ENCODE measurements at regions not wholly inside any gene's neighbourhood (a gene's known extent, or its start where the extent isn't known, plus 50 kb on each side); places are given as distances from the start of the nearest gene placed in this dataset.

DNA sequence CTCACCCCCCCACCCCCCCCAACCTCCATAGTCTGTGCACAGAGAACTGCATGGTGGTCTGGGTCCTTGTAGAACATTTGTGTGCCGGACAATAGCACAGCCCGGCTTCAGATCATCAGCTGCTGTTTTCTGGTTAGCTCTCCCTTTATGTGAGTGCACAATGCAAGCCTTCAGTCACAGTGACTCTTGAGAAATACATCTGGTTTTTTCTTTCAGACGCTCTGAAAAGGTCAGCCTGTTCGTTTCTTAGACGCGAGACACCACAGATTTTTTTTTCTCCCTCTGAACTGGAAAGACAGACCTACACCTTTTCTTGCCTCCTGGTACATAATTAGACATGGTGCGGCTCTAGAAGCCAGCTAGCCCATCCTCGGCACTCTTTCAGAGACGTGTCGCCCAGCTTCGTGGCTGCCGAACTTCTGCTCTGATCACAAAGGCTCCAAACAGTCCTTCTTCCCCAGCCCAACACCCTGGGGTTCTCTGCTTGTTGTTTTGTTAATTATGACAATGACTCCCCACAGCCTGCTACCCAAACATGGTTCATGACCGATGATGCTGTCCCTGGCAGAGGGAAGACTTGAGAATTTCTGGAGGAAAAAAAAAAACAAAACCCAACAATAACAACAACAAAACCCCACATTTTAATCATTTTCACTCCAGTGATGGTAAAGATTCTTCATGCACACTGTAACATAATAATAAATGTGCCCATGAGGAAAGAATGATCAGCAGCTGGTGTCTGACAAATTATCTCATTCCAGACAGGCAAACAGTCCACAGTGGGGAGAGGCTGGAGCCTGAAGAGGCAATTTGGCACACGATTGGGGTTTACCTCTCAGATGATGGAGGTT lies 241.4 kb upstream of the ZNF462 start:
- no peak for DNase-seq

DNA sequence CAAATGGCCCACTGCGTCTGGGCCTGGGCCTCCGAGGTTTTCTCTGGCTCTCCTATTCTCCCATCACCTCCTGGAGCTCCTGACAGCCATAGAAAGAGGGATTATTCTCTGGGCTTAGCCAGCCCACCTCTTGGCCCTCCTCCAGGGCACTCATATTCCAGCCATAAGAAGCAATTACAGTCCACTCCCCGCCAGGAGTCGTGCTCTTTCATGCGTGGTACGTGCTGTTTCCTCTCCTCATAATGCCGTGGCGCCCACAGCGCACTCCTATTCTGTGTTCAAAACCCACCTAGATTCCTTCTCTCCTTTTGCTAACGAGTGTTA lies 240.8 kb upstream of the ZNF462 start:
- peak; percentile 83 for DNase-seq

DNA sequence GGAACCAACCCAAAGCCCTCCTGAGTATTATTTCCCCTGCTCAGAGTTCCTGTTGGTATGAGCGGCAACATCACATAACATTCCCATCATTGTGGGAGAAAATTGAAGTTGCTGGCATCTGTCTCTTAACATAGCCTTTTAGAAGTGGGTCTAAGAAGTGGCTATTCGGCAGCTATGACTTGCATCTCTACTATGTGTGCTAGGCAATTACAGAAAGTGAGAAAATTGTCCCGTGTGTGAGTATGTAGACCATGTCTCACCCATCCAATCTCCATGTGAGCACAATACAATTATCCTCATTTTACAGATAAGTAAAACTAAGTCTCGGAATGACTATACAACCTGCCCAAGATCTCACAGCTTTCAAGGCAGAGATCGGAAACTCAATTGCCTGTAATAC lies 239.4 kb upstream of the ZNF462 start:
- DNase-seq: no peak

DNA sequence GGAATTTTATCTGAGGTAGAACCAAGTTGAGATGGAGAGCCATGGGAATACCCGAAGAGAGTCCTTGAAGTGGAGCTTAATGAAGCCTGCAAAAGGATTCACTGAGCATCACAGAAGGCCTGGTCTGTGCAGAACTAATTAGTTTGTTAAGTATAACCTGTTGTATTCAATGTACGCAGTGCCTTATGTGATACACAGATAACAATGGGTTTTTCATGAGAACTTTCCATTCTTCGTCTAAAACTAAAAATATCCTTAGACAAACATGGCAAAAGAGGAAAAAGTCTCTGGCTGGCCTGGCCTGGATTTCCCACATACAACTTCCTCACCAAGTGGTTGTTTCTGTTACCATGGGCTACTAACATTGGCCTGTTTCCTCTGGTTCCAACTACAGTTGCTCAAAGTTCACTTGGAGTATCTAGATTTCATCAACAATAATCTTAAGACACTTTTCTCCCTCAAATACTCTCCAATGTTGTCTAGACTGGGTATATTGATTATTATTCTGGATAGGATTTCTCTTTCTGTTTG lies 237.6 kb upstream of the ZNF462 start:
- no peak for DNase-seq

DNA sequence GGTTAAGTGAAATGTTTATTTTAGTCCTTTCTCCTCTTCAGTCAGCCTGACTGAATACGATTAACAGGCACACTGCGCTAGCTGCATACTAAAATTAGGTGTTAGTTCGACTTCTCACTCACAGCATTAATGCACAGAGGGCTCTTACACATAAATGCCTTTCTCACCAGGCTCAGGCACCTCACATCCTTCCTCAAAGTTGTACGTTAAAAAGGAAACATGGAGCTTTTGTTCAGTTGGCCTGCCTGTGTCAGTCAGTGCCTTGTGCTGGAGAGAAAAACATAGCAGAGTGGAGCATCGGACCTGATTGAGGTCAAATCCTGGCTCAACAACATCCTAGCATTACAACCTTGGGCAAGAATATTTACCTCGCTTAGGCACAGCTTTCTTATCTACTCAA lies 236.0 kb upstream of the ZNF462 start:
- DNase-seq: no peak

DNA sequence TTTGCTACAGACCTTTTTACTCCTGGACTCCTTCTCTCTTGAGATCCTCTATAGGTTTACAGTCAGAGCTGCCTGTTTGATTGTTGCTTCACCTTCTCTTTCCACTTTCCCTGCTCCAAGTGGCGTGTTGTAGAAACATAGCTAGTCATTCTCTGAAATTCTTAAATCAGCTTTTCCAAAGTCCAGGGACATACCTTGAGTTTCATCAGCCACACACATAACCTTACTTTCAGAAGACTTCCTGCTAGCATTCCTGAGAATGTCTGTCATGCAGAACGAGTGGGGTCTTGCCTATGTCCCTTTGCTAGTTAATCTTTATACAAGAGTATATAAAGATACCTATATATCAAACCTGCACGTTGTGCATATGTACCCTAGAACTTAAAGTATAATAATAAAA lies 230.3 kb upstream of the ZNF462 start:
- DNase-seq: no peak

DNA sequence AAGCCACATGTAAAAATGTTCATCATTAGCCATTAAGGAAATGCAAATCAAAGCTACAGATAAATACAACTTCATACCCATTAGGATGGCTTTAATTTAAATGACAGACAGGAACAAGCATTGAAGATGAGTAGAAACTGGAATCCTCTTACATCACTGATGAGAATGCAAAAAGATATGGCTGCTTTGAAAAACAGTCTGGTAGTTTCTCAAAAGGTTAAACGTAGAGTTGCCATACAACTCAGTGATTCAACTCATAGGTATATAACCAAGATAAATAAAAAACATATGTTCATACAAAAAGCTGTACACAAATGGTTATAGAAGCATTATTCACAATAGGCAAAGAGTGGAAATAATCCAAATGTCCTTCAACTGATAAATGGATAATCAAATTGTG lies 228.8 kb upstream of the ZNF462 start:
- DNase-seq: no peak

DNA sequence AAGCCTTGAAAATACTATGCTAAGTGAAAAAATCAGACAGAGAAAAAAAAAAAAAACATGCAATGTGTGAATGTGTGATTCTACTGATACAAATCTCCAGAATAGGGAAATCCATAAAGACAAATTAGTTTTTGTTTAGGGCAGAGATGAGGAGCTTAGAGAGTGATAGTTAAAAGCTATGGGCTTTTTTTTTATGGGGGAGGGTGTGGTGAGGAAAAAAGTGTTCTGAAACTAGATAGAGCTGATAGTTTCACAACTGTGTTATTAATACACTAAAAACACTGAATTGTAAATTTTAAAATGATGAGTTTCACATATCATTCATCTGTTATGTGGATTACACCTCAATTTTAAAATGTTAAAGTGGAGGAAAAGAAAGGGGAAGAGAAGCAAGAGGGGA lies 228.3 kb upstream of the ZNF462 start:
- DNase-seq: no peak

DNA sequence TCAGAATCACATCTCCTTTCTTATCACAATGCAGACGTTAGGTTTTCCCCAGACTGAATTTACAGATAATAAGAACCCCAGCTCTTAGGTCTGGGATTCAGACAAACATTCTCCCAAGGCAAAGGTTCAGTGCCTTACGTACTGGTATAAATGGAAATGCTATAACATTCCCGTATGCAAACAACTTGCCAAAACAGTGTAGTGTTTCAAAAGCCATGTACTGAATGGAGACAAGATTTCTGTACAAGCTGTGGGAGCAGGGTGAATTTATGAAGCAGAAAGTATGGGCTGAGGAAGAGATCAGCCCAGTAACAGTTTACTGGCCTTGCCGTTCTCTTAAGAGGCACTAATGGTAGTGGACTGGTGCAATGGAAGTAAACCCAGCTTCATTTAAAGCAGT lies 225.5 kb upstream of the ZNF462 start:
- no peak for DNase-seq

DNA sequence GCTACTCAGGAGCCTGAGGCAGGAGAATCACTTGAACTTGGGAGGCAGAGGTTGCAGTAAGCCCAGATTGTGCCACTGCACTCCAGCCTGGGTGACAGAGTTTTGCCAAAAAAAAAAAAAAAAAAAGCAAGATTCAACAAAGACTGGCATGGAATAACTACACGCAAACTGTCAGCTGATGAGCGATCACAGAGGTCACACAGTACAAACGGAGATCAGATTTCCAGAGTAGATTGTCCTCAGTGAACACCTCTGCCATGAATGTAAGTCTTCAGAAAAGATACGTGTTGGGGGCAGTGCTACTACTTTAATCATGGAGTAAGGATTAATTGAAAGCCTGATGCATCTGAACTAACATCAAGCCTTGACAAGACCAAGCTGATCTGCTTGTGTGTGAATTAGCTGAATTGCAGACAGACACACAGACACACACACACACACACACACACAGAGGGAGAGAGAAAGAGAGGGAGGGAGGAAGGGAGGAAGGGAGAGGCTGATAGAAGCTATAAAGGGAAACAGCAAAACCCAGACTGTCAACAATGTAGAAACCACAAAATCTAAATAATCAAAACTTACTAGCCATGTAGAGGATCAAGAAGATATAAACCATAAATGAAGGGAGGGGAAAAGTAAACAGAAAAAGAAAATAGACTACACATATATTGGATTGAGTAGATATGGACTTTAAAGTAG lies 222.9 kb upstream of the ZNF462 start:
- DNase-seq: no peak

DNA sequence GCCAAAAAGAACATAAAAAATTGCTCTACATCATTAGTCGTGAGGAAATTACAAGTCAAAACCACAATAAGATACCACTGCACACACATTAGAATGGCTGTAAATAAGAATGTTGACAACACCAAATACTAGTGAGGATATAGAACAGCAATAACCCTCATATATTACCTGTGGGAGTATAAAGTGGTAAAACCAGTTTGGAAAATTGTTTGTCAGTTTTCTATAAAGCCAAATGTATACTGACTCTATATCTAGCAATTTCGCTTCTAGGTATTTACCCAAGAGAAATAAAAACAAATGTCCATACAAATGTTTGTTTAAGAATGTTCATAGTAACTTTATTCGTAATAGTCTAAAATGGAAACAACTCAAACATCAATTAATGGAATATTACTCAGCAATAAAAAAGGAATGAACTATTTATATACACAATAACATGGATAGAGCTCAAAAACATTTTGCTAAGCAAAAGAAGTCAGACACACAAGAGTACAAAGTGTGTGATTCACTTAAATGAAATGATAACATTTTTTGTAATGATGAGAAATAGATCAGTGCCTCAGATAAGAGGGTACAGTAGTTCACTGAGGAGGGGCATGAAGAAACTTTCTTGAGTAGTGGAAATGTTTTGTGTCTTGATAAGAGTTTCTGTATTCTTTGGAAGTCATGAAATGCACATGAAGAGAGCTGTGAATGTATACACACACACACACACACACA lies 219.6 kb upstream of the ZNF462 start:
- DNase-seq: no peak

DNA sequence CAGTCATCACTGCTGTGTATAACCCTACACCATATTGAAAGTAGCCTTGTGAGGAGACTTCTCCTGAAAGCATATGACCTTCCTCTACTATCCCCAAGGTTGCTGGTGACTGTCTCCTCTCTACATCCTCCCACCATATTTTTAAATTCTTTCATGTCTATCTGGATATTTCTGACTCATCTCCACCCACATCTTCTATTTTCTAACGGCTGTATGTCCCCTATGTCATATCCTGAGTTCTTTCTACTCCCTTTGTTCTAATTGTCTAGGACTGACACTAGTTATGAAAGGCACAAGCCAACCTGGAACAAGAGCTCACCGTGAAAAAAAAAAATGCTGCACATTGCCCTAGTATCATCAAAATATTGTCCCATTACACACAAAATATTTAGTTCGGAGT lies 218.3 kb upstream of the ZNF462 start:
- DNase-seq: no peak

DNA sequence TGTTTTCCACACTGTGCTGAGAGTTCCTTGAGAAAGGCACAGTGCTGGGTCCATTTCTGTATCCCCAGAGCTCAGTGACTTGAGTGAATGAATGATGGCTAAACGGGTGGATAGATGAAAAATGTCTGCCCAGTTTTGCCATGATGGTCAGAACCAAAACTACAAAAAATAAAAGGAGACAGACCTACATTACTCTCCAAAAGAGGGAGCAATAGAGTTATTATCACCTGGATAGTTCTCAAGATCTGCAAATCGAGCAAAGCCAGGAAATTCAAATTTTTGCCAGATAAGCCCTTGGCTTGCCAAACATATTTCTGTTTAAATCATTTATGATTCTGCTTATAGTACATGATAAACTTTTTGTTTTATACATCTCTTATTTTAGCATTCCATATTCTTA lies 214.2 kb upstream of the ZNF462 start:
- no peak for DNase-seq

DNA sequence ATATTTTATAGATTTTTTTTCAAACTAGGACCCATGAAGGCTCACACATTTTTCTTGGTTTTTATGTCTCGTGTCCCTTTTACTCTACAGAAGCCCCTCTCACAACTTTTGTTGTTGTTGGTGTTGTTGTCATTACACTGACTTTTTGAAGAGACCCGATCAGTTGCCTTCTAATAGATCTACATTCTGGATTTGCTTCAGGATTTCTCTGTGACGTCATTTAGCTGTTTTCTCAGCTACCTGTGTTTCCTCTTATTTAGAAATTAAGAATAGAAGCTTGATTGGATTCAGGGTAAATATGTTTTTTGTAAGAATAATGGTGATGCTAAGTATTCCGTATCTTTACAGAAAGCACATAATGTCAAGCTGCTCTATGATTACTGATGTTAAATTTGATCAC lies 213.3 kb upstream of the ZNF462 start:
- DNase-seq: no peak

DNA sequence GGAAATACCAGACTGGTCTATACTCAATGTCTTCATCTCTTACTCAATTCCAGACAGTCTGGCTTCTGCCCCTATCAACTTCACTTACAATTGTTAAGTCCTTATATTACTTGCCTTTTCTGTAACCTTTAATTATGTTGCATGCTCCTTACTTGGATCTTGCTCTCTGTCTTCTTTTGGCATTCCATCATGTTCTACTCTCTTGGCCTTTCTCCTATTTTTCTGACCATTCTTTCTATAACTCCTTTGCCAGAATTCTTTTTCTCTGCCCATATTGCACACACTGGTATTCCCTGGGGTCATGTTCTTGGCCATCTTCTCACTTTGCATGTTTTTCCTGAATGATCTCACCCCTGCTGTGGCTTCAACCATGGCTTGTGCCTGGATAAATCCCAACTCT lies 209.8 kb upstream of the ZNF462 start:
- DNase-seq: no peak

DNA sequence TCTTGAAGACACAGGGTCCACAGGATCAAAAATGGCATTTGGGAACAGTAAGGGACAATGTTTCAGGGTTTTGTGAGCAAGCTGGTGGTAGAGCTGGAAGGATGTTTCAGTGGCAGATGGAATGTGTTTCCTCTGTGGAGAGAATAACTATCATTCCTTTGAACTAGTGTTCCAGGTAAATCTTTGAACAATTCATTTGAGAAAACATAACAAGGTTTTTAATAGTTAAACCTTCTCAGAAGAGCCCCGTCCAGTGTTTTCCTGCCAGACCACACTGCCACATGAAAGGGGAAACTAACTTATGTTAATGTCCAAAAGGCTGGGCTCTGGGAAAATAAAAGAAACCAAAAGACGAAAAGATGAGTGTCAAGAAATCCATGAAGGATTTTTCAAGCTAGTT lies 207.0 kb upstream of the ZNF462 start:
- DNase-seq: no peak

DNA sequence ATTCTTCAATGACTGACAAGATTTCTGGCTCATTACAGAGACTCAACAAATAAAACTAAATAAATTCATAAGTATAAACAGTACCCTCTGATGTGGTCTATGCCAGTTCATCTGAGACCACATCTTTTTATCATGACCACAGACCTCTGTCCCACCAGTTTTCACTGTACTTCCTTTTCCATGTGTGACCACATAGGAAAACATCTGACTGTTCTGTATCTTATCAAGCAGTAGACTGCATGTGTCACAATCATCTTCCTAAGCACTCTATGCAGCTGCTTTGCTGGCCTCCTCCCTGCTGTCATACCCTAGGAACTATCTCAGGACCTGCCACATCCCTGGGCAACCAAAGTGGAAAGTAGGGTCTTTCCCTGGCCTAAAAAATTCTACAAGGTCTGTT lies 205.0 kb upstream of the ZNF462 start:
- no peak for DNase-seq

DNA sequence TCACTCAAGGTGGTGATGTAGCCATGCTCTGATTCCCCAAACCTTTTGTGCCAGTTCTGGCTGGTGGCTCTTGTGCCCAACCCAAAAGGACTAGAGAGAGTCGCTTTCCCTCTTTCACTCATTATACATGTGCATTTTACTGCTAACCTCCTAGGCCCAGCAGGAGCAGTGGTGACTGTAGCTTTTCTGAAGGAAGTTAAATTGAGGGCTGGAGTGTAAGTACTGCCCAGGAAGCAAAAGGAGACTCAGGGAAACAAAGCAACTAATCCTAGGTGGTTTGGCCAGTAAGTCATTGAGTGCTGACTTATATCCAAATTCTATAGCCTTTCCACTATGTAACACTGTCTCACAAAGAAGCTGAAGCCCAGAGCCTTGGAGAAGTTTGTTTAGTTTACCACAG lies 194.4 kb upstream of the ZNF462 start:
- no peak for DNase-seq

DNA sequence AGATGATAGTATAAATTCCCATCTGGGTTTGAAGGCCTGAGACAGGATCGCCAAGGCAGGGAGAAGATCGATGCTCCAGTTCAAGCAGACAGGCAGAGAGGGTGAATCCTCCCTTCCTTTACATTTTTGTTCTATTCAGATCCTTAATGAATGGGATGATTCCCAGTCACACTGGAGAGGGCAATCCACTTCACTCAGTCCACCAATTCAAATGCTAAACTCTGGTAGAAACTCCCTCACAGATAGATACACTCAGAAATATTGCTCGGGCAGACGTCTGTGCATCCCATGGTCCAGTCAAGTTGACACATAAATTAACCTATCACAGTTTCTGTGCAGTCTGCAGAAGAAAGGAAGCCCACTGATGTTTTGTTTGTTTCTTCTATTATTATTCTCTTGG lies 193.1 kb upstream of the ZNF462 start:
- DNase-seq: no peak

DNA sequence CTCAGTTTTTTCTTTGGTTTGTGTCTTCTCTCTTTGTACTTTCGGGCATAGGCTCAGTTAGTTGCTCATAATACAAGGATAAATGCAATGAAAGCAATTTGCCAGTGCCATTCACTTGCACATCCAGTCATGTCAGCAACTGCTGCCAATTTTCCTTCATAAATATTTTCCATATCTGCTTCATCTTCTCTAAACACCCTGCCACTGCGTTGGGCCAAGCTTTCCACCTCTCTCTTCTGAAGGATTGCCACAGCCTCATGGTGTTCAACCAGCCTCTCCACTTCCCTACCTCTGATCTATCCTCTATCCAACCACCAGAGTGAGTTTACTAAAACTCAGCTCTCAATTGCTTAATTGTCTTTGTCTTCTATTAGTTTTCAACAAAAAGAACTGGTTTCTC lies 192.5 kb upstream of the ZNF462 start:
- DNase-seq: no peak

DNA sequence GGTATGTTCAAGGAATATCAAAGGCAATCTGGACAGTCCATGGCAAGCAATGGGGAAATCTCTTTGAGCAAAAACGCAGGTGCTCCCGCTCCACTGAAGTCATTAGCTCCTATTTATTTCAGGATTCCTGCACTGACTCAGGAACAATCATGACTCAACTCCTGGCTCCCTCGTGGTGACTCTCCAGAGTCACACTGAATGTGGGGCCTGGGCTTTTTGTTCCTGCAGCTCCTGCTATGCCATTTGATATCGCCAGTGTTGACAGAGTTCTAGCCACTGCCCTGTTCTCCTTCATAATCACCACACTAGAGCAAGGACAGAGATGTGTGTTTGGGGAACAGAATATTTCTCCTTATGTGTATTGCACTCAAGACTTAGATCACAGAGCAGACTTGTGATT lies 187.2 kb upstream of the ZNF462 start:
- no peak for DNase-seq

DNA sequence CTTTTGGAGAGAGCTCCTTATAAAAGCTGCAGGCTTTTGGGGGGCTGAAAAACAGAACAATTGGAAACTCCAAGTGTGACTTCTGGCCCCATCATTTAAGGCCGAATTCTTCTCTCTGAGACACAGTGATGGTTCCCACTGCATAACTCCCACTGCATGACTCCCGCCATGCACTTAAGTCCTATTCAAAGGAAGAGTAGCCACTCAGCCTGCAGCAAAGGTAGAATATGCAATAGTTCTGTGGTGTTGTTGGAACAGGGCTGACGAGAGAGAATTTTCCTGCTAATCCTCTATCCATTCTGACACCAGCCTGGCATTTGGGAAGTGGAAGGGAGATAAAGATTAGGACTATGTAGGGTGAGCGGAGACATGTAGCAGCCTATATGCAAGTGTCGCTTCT lies 185.6 kb upstream of the ZNF462 start:
- no peak for DNase-seq

DNA sequence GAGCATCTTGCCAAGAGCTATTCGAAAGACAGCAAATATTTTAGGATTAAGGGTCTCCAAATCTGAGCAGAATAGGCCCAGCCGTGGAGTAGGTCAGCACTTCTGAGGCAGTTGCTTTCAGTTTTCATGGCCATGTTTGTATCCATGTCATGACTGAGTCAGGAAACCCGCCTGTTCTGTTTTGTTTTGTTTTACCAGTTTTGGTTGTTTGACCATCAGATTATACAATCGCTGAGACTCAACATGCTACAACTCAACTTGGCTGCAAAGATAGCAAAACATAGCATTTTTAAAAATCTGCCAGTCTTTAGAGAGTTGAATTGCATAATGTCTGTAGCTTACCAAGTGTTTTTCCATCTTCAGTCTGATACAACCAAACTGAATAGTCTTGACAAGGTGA lies 185.1 kb upstream of the ZNF462 start:
- DNase-seq: no peak

DNA sequence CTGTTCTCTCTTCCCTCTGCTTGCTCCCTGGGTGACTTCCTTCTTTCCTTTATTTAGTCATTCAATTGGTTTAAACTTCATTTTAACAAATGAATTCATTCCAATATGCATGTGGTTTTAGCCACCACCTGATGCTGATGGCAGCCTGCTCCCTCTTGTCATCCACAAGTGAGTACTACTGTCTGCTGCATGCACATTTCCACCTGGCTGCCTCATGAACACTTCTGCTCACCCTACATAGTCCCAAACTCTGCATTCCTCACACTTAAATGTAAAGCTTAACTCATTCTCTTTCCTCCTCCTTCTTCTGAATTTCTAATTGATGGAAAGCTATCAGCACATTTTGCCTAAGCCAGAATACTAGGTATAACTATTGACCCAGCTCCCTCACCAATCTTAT lies 184.7 kb upstream of the ZNF462 start:
- no peak for DNase-seq

All from NCI-H2081 treated with DMSO at 0.1 percent for 48 hours (cell line).